Endothelial cell of umbilical vein (primary cell): ENCODE measurements at regions not wholly inside any gene's neighbourhood (a gene's known extent, or its start where the extent isn't known, plus 50 kb on each side); places are given as distances from the start of the nearest gene placed in this dataset.

Experiments used
- BruUV-seq: library from RNA; stranded (reverse); fragments of 400-500 nt; replicated peaks from 2 replicates; lab custom pipeline; 2021; lab: Mats Ljungman, UMichigan
- CTCF ChIA-PET: fragments of 300-600, 350-600 bp; sonication (Branson Sonifier 250); formaldehyde crosslinking; loops from one replicate; lab custom pipeline; 2021; ENCODE audit warnings: antibody characterized with exemption, inconsistent platforms; lab: Charles Lee
- POLR2A ChIA-PET: fragments of 300-600, 350-600 bp; sonication (Branson Sonifier 250); formaldehyde crosslinking; loops from one replicate; lab custom pipeline; 2021; ENCODE audit warnings: antibody characterized with exemption, inconsistent platforms; lab: Charles Lee
- DNase-seq: peaks from one replicate; pipeline ENCODE4 v3.0.0-alpha.2; 2011; ENCODE audit warnings: low read depth, low spot score
- FAIRE-seq: peaks from 2 replicates; lab custom pipeline; 2011; peaks lifted over from hg19 to GRCh38; lab: Jason Lieb, UNC
- H2AFZ ChIP-seq: 2 replicates; pipeline ENCODE4 v1.6.0; 2012; ENCODE audit warnings: low read depth, low read length, control low read depth, inconsistent platforms
- H3K27ac ChIP-seq: 2 replicates; pipeline ENCODE4 v1.5.1; 2011; ENCODE audit warnings: low read depth, mild to moderate bottlenecking, control low read depth, low read length, moderate library complexity; ENCODE audit not compliant: insufficient read depth
- H3K27me3 ChIP-seq, 2 experiments: 2 replicates each; pipeline versions ENCODE4 v1.6.0 to v1.6.1; 2011; ENCODE audit warnings: low read length in 2 of 2, mixed read lengths in 1 of 2; ENCODE audit not compliant: control insufficient read depth in 2 of 2, insufficient read depth in 2 of 2
- H3K36me3 ChIP-seq, 2 experiments: 2 replicates in 1 of 2; 3 replicates in 1 of 2; pipeline ENCODE4 v1.5.1; 2011; ENCODE audit warnings: low read length in 2 of 2, mild to moderate bottlenecking in 1 of 2, moderate library complexity in 1 of 2; ENCODE audit not compliant: control insufficient read depth in 2 of 2, insufficient read depth in 2 of 2; ENCODE audit errors: extremely low read depth in 1 of 2
- H3K4me1 ChIP-seq: 3 replicates; pipeline ENCODE4 v1.5.1; 2011; ENCODE audit warnings: mild to moderate bottlenecking, low read length; ENCODE audit not compliant: control insufficient read depth, insufficient read depth; ENCODE audit errors: extremely low read depth
- H3K4me2 ChIP-seq: 2 replicates; pipeline ENCODE4 v1.6.1; 2011; ENCODE audit warnings: low read length, control low read depth, mixed read lengths; ENCODE audit not compliant: insufficient read depth
- H3K4me3 ChIP-seq, 3 experiments: fragments of 200-600 bp in 1 of 3; sonication (generic), shearing (Covaris generic) in 1 of 3; replicated peaks in 1 of 3; 2 replicates each; pipeline ENCODE4 v1.5.1; 2011 to 2016; ENCODE audit warnings: control low read depth in 3 of 3, low read length in 3 of 3, mild to moderate bottlenecking in 2 of 3, inconsistent platforms in 1 of 3, low read depth in 1 of 3, moderate library complexity in 1 of 3; ENCODE audit not compliant: insufficient read depth in 1 of 3
- H3K79me2 ChIP-seq: 2 replicates; pipeline ENCODE4 v1.6.0; 2012; ENCODE audit warnings: low read length, inconsistent platforms; ENCODE audit not compliant: control insufficient read depth, insufficient read depth
- H3K9ac ChIP-seq: replicated peaks from 2 replicates; pipeline ENCODE3; 2011; ENCODE audit warnings: low read length, control low read depth; ENCODE audit not compliant: insufficient read depth; ENCODE audit errors: extremely low read depth
- H3K9me1 ChIP-seq: replicated peaks from 3 replicates; pipeline ENCODE4 v1.6.0; 2011; ENCODE audit warnings: mild to moderate bottlenecking, low read length; ENCODE audit not compliant: control insufficient read depth, insufficient read depth; ENCODE audit errors: extremely low read depth
- H3K9me3 ChIP-seq: replicated peaks from 2 replicates; pipeline ENCODE4 v1.5.1; 2012; ENCODE audit warnings: low read length, inconsistent platforms; ENCODE audit not compliant: control insufficient read depth, insufficient read depth
- H4K20me1 ChIP-seq: replicated peaks from 2 replicates; pipeline ENCODE3; 2011; ENCODE audit warnings: mild to moderate bottlenecking, low read length; ENCODE audit not compliant: control insufficient read depth, insufficient read depth; ENCODE audit errors: extremely low read depth
- CTCF ChIP-seq, 2 donors: IDR thresholded peaks; 1 replicate in 1 of 2; 2 replicates in 1 of 2; pipeline ENCODE4 v1.5.1; 2011; ENCODE audit warnings: low read length in 2 of 2, mild to moderate bottlenecking in 2 of 2, moderate library complexity in 2 of 2, control low read depth in 1 of 2, inconsistent platforms in 1 of 2, low read depth in 1 of 2; ENCODE audit not compliant: insufficient read depth in 1 of 2; ENCODE audit errors: extremely low read depth in 1 of 2
- EZH2 ChIP-seq: IDR thresholded peaks from 2 replicates; pipeline ENCODE4 v1.6.1; 2012; ENCODE audit warnings: borderline replicate concordance, low read depth, mild to moderate bottlenecking, moderate library complexity, low read length, inconsistent platforms; ENCODE audit not compliant: severe bottlenecking
- FOS ChIP-seq: IDR thresholded peaks from 2 replicates; pipeline ENCODE4 v1.6.1; 2011; ENCODE audit warnings: mild to moderate bottlenecking, low read length, moderate library complexity, borderline replicate concordance; ENCODE audit not compliant: insufficient read depth
- GATA2 ChIP-seq: IDR thresholded peaks from 2 replicates; pipeline ENCODE4 v1.7.0; 2011; ENCODE audit warnings: low read depth, mild to moderate bottlenecking, moderate library complexity, mixed read lengths, low read length; ENCODE audit not compliant: insufficient read length, insufficient read depth
- JUN ChIP-seq: IDR thresholded peaks from 2 replicates; pipeline ENCODE4 v1.6.1; 2011; ENCODE audit warnings: borderline replicate concordance, low read depth; ENCODE audit not compliant: insufficient read length, insufficient read depth
- MYC ChIP-seq: IDR thresholded peaks from one replicate; pipeline ENCODE4 v1.6.1; 2011; ENCODE audit warnings: mild to moderate bottlenecking, low read depth, low read length
- POLR2A ChIP-seq: IDR thresholded peaks from 2 replicates; pipeline ENCODE4 v1.6.1; 2012; ENCODE audit warnings: low read depth, mild to moderate bottlenecking, control low read depth, low read length
- POLR2AphosphoS5 ChIP-seq: IDR thresholded peaks from 2 replicates; pipeline ENCODE4 v1.6.1; 2012; ENCODE audit warnings: low read depth, mild to moderate bottlenecking, control low read depth, low read length, moderate library complexity; ENCODE audit not compliant: insufficient read depth
- dilution Hi-C: fragments of 300-500 bp; cut with MboI; formaldehyde crosslinking; loops from one replicate; pipeline ENCODE4 v1.15.0; 2019; ENCODE audit warnings: low sequenced_read_pairs; ENCODE audit not compliant: extremely low pct_ligation_motif_present
- intact Hi-C: fragments of 100-400 bp; cut with micrococcal nuclease; formaldehyde crosslinking; loops from one replicate; pipeline ENCODE4 v1.10.0; 2022
- TF ChIP-seq, protein P1 (sequence below): IDR thresholded peaks from 2 replicates; pipeline ENCODE4 v1.6.1; 2011; ENCODE audit not compliant: insufficient read depth, insufficient read length

DNA sequence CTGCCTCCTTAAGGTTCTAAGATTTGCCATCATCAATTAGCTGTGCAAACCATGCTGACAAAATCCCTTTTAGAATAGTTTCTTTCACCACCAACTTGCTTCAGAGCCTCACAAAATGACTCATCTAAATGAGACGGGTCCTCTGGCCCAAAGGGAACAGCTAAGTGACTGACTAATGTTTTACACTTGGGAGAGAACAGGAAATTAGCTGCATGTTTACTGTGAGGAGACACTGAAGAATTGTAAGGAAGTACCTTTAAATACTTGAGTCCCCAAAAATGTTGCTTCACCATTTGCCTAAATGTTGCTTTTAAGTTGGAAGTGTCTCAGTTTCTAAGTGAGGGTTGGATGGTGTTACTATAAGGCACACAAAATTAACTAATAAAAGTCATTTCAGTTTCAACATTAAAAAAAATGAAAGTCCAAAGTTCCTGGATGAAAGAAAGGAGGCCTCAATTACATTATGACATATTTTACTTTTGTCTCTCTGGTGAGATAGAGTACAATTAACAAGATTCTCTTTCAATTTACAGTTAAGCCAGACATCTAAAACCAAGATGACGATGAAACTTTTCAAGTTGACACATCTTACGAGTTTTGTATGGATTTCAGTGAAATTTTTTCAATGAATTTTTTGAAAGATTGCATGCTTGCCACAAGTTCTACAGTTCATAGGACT, 229.1 kb upstream of the FN1 start:
- intact Hi-C loops, result loop anchor here (1.0 to 2.0 kb wide), 3 partner anchors 10 to 210 kb away; no protein-coding TSS in a partner anchor
- ChIA-PET POLR2A (interaction anchor here (0.5 kb wide), 1 partner anchor 254 kb away, joined by 4 read pairs; no protein-coding TSS in a partner anchor), CTCF (interaction anchor here (0.7 to 2.0 kb wide), 4 partner anchors 28 to 163 kb away, joined by 3 to 7 read pairs (median 3); no protein-coding TSS in a partner anchor)
- H3K36me3 ChIP-seq, result peaks cover 4 to 6% of the 10 kb centered on the region in 2 experiments
- no peak overlapping the region for H3K4me3 ChIP-seq
- no peaks in the 10 kb centered on the region for H3K79me2 ChIP-seq
- TF ChIP-seq, protein P1, sequence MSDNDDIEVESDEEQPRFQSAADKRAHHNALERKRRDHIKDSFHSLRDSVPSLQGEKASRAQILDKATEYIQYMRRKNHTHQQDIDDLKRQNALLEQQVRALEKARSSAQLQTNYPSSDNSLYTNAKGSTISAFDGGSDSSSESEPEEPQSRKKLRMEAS, result no peak
- TF ChIP-seq JUN, result peak; percentile 80
- TF ChIP-seq POLR2A, result no peak
- TF ChIP-seq FOS, result peak; percentile 98
- TF ChIP-seq GATA2, result no peak
- FAIRE-seq (peak; percentile 92), DNase-seq (peak; percentile 88)
- peak overlapping the region; percentile 67 for H3K4me2 ChIP-seq
- dilution Hi-C loops, result no loop called here
- H3K9me1 ChIP-seq, result no peaks in the 10 kb centered on the region
- peak overlapping the region; percentile 76 for H3K27ac ChIP-seq
- H3K27me3 ChIP-seq, result no peaks in the 10 kb centered on the region
- H2AFZ ChIP-seq, result no peak overlapping the region
- peaks cover 17% of the 10 kb centered on the region for H3K4me1 ChIP-seq
- no peaks in the 10 kb centered on the region for H3K9me3 ChIP-seq
- BruUV-seq, result TSS peak; percentile 83
- H4K20me1 ChIP-seq, result no peaks in the 10 kb centered on the region
- peak overlapping the region; percentile 28 for H3K9ac ChIP-seq

- TF ChIP-seq POLR2AphosphoS5 (no peak), FOS (no peak), POLR2A (no peak), JUN (no peak), MYC (no peak), GATA2 (no peak), EZH2 (no peak), CTCF (IDR thresholded peaks at IDR 0.05; ENCODE audit: extremely low read depth in 1 of 2, insufficient read depth in 1 of 2, low read depth in 1 of 2, low read length in 2 of 2) (no peak)
- TF ChIP-seq, protein P1, result no peak
- Histone ChIP-seq H3K9ac (no peak overlapping the region), H3K27ac (no peak overlapping the region), H4K20me1 (no peaks in the 10 kb centered on the region), H3K4me1 (peaks cover 26% of the 10 kb centered on the region), H3K36me3 (peaks cover 2 to 4% of the 10 kb centered on the region in 2 experiments), H3K4me3 (no peak overlapping the region), H3K79me2 (no peaks in the 10 kb centered on the region), H2AFZ (no peak overlapping the region), H3K4me2 (no peak overlapping the region), H3K27me3 (no peaks in the 10 kb centered on the region), H3K9me3 (no peaks in the 10 kb centered on the region), H3K9me1 (no peaks in the 10 kb centered on the region)
- BruUV-seq, result no TSS peak
- POLR2A ChIA-PET, result no interaction called here
- dilution Hi-C loops, result no loop called here
- CTCF ChIA-PET, result no interaction called here
- intact Hi-C loops, result no loop called here
- DNase-seq (no peak), FAIRE-seq (no peak)
Measured at GRCh38 chr2:215662715-215663114, 226.8 kb upstream of the FN1 start.
